Peyer's patch (tissue), 4 donors: ENCODE measurements at regions not wholly inside any gene's neighbourhood (a gene's known extent, or its start where the extent isn't known, plus 50 kb on each side); places are given as distances from the start of the nearest gene placed in this dataset.

Experiments used
- POLR2A ChIP-seq, 2 donors: fragments of 450-650 bp; IDR thresholded peaks; one replicate each; pipeline ENCODE4 v1.5.1; 2017; ENCODE audit warnings: antibody characterized with exemption in 2 of 2, mild to moderate bottlenecking in 2 of 2, moderate library complexity in 2 of 2
- TF ChIP-seq, protein P1 (sequence below), 6 experiments: fragments of 450-650 bp in 4 of 6; fragments of 200-600 bp in 2 of 6; sonication (generic) in 1 of 6; IDR thresholded peaks; one replicate each; pipeline ENCODE4 v1.5.1; 2017 to 2019; ENCODE audit warnings: antibody characterized with exemption in 6 of 6, mild to moderate bottlenecking in 3 of 6, moderate library complexity in 1 of 6

DNA sequence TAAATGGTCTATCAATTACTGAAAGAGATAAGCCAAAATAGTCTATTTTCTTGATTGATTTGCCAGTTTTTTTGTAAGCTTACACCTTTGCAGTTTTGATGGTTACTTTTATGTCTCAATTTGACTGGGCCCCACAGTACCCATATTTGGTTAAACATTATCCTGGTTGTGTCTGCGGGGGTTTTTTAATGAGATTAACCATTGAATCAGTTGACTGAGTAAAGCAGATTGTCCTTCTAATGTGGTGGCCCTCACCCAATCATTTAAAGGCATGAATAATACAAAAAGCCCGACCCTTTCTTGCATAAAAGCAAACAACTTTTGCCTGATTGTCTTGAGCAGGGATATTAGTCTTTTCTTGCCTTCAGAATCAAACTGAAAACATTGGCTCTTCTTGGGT lies 650.0 kb upstream of the RGS18 start:
- TF ChIP-seq, protein P1, sequence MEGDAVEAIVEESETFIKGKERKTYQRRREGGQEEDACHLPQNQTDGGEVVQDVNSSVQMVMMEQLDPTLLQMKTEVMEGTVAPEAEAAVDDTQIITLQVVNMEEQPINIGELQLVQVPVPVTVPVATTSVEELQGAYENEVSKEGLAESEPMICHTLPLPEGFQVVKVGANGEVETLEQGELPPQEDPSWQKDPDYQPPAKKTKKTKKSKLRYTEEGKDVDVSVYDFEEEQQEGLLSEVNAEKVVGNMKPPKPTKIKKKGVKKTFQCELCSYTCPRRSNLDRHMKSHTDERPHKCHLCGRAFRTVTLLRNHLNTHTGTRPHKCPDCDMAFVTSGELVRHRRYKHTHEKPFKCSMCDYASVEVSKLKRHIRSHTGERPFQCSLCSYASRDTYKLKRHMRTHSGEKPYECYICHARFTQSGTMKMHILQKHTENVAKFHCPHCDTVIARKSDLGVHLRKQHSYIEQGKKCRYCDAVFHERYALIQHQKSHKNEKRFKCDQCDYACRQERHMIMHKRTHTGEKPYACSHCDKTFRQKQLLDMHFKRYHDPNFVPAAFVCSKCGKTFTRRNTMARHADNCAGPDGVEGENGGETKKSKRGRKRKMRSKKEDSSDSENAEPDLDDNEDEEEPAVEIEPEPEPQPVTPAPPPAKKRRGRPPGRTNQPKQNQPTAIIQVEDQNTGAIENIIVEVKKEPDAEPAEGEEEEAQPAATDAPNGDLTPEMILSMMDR (IDR thresholded peaks at IDR 0.05), result no peak
- no peak for TF ChIP-seq POLR2A (IDR thresholded peaks at IDR 0.05)
